Islet of Langerhans (tissue), 1 donor: ENCODE measurements at regions not wholly inside any gene's neighbourhood (a gene's known extent, or its start where the extent isn't known, plus 50 kb on each side); places are given as distances from the start of the nearest gene placed in this dataset.

Experiments
- FAIRE-seq: peaks from one replicate; lab custom pipeline; 2011; peaks lifted over from hg19 to GRCh38; lab: Jason Lieb, UNC

- FAIRE-seq: peak; percentile 58
Measured at GRCh38 chr4:30875658-30876269, 155.6 kb downstream of the PCDH7 start.

- no peak for FAIRE-seq
Measured at GRCh38 chr4:30879855-30880598, 159.9 kb downstream of the PCDH7 start.

- no peak for FAIRE-seq
Measured at GRCh38 chr4:30881985-30882384, 161.8 kb downstream of the PCDH7 start.

GRCh38 chr4:30882443-30882842, 162.3 kb downstream of the PCDH7 start:
- no peak for FAIRE-seq

- FAIRE-seq: no peak
Measured at GRCh38 chr4:30882995-30883675, 163.0 kb downstream of the PCDH7 start.

GRCh38 chr4:30901461-30902451, 181.6 kb downstream of the PCDH7 start:
- no peak for FAIRE-seq

GRCh38 chr4:30903502-30904214, 183.5 kb downstream of the PCDH7 start:
- no peak for FAIRE-seq

GRCh38 chr4:30904215-30904555, 184.0 kb downstream of the PCDH7 start:
- no peak for FAIRE-seq

- FAIRE-seq: no peak
Measured at GRCh38 chr4:30904588-30904987, 184.4 kb downstream of the PCDH7 start.

GRCh38 chr4:30912098-30912714, 192.0 kb downstream of the PCDH7 start:
- FAIRE-seq: no peak

- FAIRE-seq: no peak
Measured at GRCh38 chr4:30916337-30917274, 196.4 kb downstream of the PCDH7 start.

- no peak for FAIRE-seq
Measured at GRCh38 chr4:30917946-30918345, 197.8 kb downstream of the PCDH7 start.

GRCh38 chr4:30919458-30919857, 199.3 kb downstream of the PCDH7 start:
- peak; percentile 27 for FAIRE-seq

GRCh38 chr4:30920043-30920442, 199.9 kb downstream of the PCDH7 start:
- FAIRE-seq: no peak

- no peak for FAIRE-seq
Measured at GRCh38 chr4:30922625-30923024, 202.5 kb downstream of the PCDH7 start.

- no peak for FAIRE-seq
Measured at GRCh38 chr4:30924495-30924894, 204.3 kb downstream of the PCDH7 start.

GRCh38 chr4:30929649-30930048, 209.5 kb downstream of the PCDH7 start:
- FAIRE-seq: no peak

- no peak for FAIRE-seq
Measured at GRCh38 chr4:30930276-30930675, 210.1 kb downstream of the PCDH7 start.

GRCh38 chr4:30932581-30932980, 212.4 kb downstream of the PCDH7 start:
- FAIRE-seq: no peak

GRCh38 chr4:30939069-30939468, 218.9 kb downstream of the PCDH7 start:
- no peak for FAIRE-seq
